SIG-M5 treated with dmso at 0.1 percent for 504 hours (cell line): ENCODE measurements at regions not wholly inside any gene's neighbourhood (a gene's known extent, or its start where the extent isn't known, plus 50 kb on each side); places are given as distances from the start of the nearest gene placed in this dataset.
A peak's percentile ranks its signal among the peaks of the same experiment; 100 is the strongest.

Experiments used
- DNase-seq: peaks from one replicate; lab custom pipeline; 2025; ENCODE audit not compliant: unreplicated experiment; lab: John Stamatoyannopoulos, UW

GRCh38 chr1:9419369-9420041 is 119.8 kb upstream of the SLC25A33 start:
- no peak for DNase-seq

GRCh38 chr1:9420835-9421532 is 118.3 kb upstream of the SLC25A33 start:
- no peak for DNase-seq

GRCh38 chr1:9421533-9421873 is 117.8 kb upstream of the SLC25A33 start:
- DNase-seq: no peak

GRCh38 chr1:9422321-9422720 is 116.9 kb upstream of the SLC25A33 start:
- no peak for DNase-seq

- no peak for DNase-seq
These were observed 116.3 kb upstream of the SLC25A33 start for GRCh38 chr1:9422911-9423505.

GRCh38 chr1:9424261-9424660 is 115.0 kb upstream of the SLC25A33 start:
- no peak for DNase-seq

GRCh38 chr1:9425859-9426258 is 113.4 kb upstream of the SLC25A33 start:
- DNase-seq: peak; percentile 53

- peak; percentile 73 for DNase-seq
These were observed 113.0 kb upstream of the SLC25A33 start for GRCh38 chr1:9426291-9426711.

- no peak for DNase-seq
These were observed 111.9 kb upstream of the SLC25A33 start for GRCh38 chr1:9427388-9427787.

- peak; percentile 95 for DNase-seq
These were observed 110.5 kb upstream of the SLC25A33 start for GRCh38 chr1:9428601-9429341.

GRCh38 chr1:9429342-9429711 is 109.9 kb upstream of the SLC25A33 start:
- DNase-seq: no peak

GRCh38 chr1:9434247-9435152 is 104.8 kb upstream of the SLC25A33 start:
- DNase-seq: no peak

GRCh38 chr1:9435153-9435636 is 104.1 kb upstream of the SLC25A33 start:
- no peak for DNase-seq

GRCh38 chr1:9435854-9436640 is 103.2 kb upstream of the SLC25A33 start:
- DNase-seq: no peak

GRCh38 chr1:9437961-9438430 is 101.3 kb upstream of the SLC25A33 start:
- no peak for DNase-seq

- peak; percentile 23 for DNase-seq
These were observed 100.7 kb upstream of the SLC25A33 start for GRCh38 chr1:9438431-9439073.

GRCh38 chr1:9439074-9439761 is 100.0 kb upstream of the SLC25A33 start:
- DNase-seq: peak; percentile 43

- DNase-seq: no peak
These were observed 99.0 kb upstream of the SLC25A33 start for GRCh38 chr1:9440261-9440660.
